ENCODE measurements at regions not wholly inside any gene's neighbourhood (a gene's known extent, or its start where the extent isn't known, plus 50 kb on each side); places are given as distances from the start of the nearest gene placed in this dataset.

GRCh38 chrX:43008356-43008755 lies 230.4 kb upstream of the PPP1R2C start:
- H3K36me3 ChIP-seq (ENCODE audit: control insufficient read depth, insufficient read depth, low read length), result no peaks in the 10 kb centered on the region
- DNase-seq, result no peak
- no peaks in the 10 kb centered on the region for H3K27me3 ChIP-seq (ENCODE audit: control insufficient read depth, insufficient read depth, low read length)
- WGBS (ENCODE audit: insufficient coverage), result no CpG with 5 or more reads among the region's 1 CpG
- H3K9me3 ChIP-seq (replicated peaks; ENCODE audit: control insufficient read depth, low read depth, low read length), result no peaks in the 10 kb centered on the region
- no peak overlapping the region for H3K4me3 ChIP-seq (ENCODE audit: low read length)
- no peaks in the 10 kb centered on the region for H3K4me1 ChIP-seq (ENCODE audit: control insufficient read depth, insufficient read depth, low read length)
- no peak overlapping the region for H3K27ac ChIP-seq (ENCODE audit: low read length)

GRCh38 chrX:43016021-43016420 lies 238.1 kb upstream of the PPP1R2C start:
- H3K4me1 ChIP-seq (ENCODE audit: control insufficient read depth, insufficient read depth, low read length), result no peaks in the 10 kb centered on the region
- H3K9me3 ChIP-seq (replicated peaks; ENCODE audit: control insufficient read depth, low read depth, low read length), result no peaks in the 10 kb centered on the region
- no peaks in the 10 kb centered on the region for H3K36me3 ChIP-seq (ENCODE audit: control insufficient read depth, insufficient read depth, low read length)
- no peak overlapping the region for H3K4me3 ChIP-seq (ENCODE audit: low read length)
- H3K27me3 ChIP-seq (ENCODE audit: control insufficient read depth, insufficient read depth, low read length), result no peaks in the 10 kb centered on the region
- no peak overlapping the region for H3K27ac ChIP-seq (ENCODE audit: low read length)
- DNase-seq, result peak; percentile 35

- Histone ChIP-seq H3K36me3 (ENCODE audit: control insufficient read depth, insufficient read depth, low read length) (no peaks in the 10 kb centered on the region), H3K27me3 (ENCODE audit: control insufficient read depth, insufficient read depth, low read length) (no peaks in the 10 kb centered on the region), H3K27ac (ENCODE audit: low read length) (no peak overlapping the region), H3K4me3 (ENCODE audit: low read length) (no peak overlapping the region), H3K9me3 (replicated peaks; ENCODE audit: control insufficient read depth, low read depth, low read length) (no peaks in the 10 kb centered on the region), H3K4me1 (ENCODE audit: control insufficient read depth, insufficient read depth, low read length) (no peaks in the 10 kb centered on the region)
- 100% methylated on average over 1 of the region's 5 CpGs for WGBS (ENCODE audit: insufficient coverage)
- DNase-seq, result no peak
These were observed 240.1 kb upstream of the PPP1R2C start for GRCh38 chrX:43018031-43018430.

GRCh38 chrX:43019021-43019420 lies 241.1 kb upstream of the PPP1R2C start:
- WGBS (ENCODE audit: insufficient coverage), result no CpG with 5 or more reads among the region's 3 CpGs
- H3K4me1 ChIP-seq (ENCODE audit: control insufficient read depth, insufficient read depth, low read length), result no peaks in the 10 kb centered on the region

DNA sequence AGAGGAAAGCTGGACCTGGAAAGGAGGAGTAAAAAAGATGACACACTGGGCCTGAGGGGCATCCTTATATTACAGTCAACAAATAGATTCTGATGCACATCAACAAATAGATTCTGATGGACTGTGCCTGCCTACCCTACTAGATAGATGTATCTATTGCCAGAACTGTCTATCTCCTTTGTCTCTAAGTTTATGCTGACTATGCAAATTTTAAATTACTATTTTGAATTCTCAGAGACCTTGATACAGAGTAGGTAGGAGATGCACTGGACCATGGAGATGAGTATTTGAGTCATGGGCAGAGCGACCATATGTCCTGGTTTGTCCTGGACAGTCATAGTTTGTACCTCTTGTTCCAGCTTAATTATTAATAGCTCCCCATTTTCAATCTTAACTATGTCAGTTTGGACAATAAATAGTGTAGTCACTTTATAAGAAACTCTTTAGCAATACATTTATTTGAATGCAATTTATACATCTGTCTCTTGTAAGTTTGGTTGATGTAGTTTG lies 247.9 kb upstream of the PPP1R2C start:
- DNase-seq, result no peak
- Histone ChIP-seq H3K27ac (ENCODE audit: low read length) (no peak overlapping the region), H3K4me1 (ENCODE audit: control insufficient read depth, insufficient read depth, low read length) (no peaks in the 10 kb centered on the region), H3K27me3 (ENCODE audit: control insufficient read depth, insufficient read depth, low read length) (no peaks in the 10 kb centered on the region), H3K9me3 (replicated peaks; ENCODE audit: control insufficient read depth, low read depth, low read length) (peaks cover 3% of the 10 kb centered on the region), H3K36me3 (ENCODE audit: control insufficient read depth, insufficient read depth, low read length) (no peaks in the 10 kb centered on the region), H3K4me3 (ENCODE audit: low read length) (no peak overlapping the region)
- no CpG with 5 or more reads among the region's 1 CpG for WGBS (ENCODE audit: insufficient coverage)

More at GRCh38 chrX:43019021-43019420, 241.1 kb upstream of the PPP1R2C start:
- Histone ChIP-seq H3K4me3 (ENCODE audit: low read length) (no peak overlapping the region), H3K27me3 (ENCODE audit: control insufficient read depth, insufficient read depth, low read length) (no peaks in the 10 kb centered on the region), H3K36me3 (ENCODE audit: control insufficient read depth, insufficient read depth, low read length) (no peaks in the 10 kb centered on the region), H3K27ac (ENCODE audit: low read length) (no peak overlapping the region), H3K9me3 (replicated peaks; ENCODE audit: control insufficient read depth, low read depth, low read length) (no peaks in the 10 kb centered on the region)
- DNase-seq, result no peak

- no peaks in the 10 kb centered on the region for H3K4me1 ChIP-seq (ENCODE audit: control insufficient read depth, insufficient read depth, low read length)
- H3K27me3 ChIP-seq (ENCODE audit: control insufficient read depth, insufficient read depth, low read length), result peaks cover 8% of the 10 kb centered on the region
- no peak for DNase-seq
- H3K4me3 ChIP-seq (ENCODE audit: low read length), result no peak overlapping the region
- H3K36me3 ChIP-seq (ENCODE audit: control insufficient read depth, insufficient read depth, low read length), result no peaks in the 10 kb centered on the region
- H3K9me3 ChIP-seq (replicated peaks; ENCODE audit: control insufficient read depth, low read depth, low read length), result no peaks in the 10 kb centered on the region
- H3K27ac ChIP-seq (ENCODE audit: low read length), result no peak overlapping the region
- no CpG with 5 or more reads among the region's 1 CpG for WGBS (ENCODE audit: insufficient coverage)
These were observed 286.1 kb upstream of the PPP1R2C start for GRCh38 chrX:43064096-43064495.

DNA sequence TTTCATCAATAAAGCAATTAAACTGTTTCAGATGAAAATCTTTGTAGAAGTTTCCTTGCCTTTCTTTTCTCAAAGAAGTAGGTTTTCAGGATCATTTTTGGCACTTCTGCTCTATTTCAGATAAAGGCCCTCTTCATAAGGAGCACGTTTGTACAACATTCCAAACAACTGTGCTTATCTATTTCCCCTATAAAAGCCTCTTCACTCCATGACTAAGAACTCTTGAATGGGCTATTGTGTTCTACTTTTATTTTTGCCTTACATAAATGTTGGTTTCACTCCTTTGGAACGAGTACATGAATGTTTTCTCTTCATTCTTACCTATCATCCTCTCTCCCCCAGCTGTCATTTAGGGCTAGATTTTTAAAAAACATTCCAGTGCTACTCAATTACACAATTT lies 288.0 kb upstream of the PPP1R2C start:
- no peak for DNase-seq
- Histone ChIP-seq H3K9me3 (replicated peaks; ENCODE audit: control insufficient read depth, low read depth, low read length) (no peaks in the 10 kb centered on the region), H3K4me3 (ENCODE audit: low read length) (no peak overlapping the region), H3K27me3 (ENCODE audit: control insufficient read depth, insufficient read depth, low read length) (peaks cover 5% of the 10 kb centered on the region), H3K27ac (ENCODE audit: low read length) (no peak overlapping the region), H3K36me3 (ENCODE audit: control insufficient read depth, insufficient read depth, low read length) (no peaks in the 10 kb centered on the region), H3K4me1 (ENCODE audit: control insufficient read depth, insufficient read depth, low read length) (no peaks in the 10 kb centered on the region)
- WGBS (ENCODE audit: insufficient coverage), result no CpG with 5 or more reads among the region's 2 CpGs

DNA sequence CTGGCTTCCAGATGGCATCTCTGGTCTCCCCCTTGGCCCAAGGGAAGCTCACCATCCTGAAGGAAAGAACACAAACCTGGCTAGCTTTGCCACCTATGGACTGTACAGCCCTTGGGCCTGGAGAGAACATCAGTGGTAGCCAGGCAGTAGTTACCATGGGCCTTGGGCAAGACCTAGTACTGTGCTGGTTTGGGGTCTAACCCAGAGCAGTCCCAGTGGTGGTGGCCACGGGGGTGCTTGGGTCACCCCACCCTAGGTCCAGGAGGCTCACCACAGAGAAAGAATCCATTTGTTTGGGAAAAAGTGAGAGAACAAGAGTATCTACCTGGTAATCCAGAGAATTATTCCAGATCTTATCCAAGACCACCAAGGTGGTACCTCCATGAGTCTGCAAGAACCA lies 290.7 kb upstream of the PPP1R2C start:
- H3K4me1 ChIP-seq (ENCODE audit: control insufficient read depth, insufficient read depth, low read length), result no peaks in the 10 kb centered on the region
- peaks cover 7% of the 10 kb centered on the region for H3K27me3 ChIP-seq (ENCODE audit: control insufficient read depth, insufficient read depth, low read length)
- DNase-seq, result no peak
- H3K4me3 ChIP-seq (ENCODE audit: low read length), result no peak overlapping the region
- no peaks in the 10 kb centered on the region for H3K9me3 ChIP-seq (replicated peaks; ENCODE audit: control insufficient read depth, low read depth, low read length)
- H3K27ac ChIP-seq (ENCODE audit: low read length), result no peak overlapping the region
- no peaks in the 10 kb centered on the region for H3K36me3 ChIP-seq (ENCODE audit: control insufficient read depth, insufficient read depth, low read length)
- no CpG with 5 or more reads among the region's 1 CpG for WGBS (ENCODE audit: insufficient coverage)

DNA sequence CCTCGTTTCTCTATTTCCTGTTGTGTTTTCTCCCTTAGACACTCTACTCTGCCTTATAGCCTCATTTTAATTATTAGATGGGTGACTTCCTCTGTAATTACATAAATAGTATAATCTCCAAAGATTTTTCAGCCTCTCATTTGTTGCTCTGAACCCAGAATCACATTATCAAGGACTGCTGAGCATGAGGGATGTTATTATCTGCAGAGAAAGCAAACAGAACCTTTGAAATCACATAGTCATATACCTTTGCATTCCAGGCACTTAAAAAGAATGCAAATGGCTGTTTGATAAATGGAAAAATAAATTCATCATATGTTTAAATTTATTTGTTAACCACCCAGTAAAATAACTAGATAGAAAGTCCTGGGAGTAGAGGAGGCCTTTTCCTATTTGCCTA lies 305.1 kb upstream of the PPP1R2C start:
- Histone ChIP-seq H3K27me3 (ENCODE audit: control insufficient read depth, insufficient read depth, low read length) (peaks cover 7% of the 10 kb centered on the region), H3K4me3 (ENCODE audit: low read length) (no peak overlapping the region), H3K4me1 (ENCODE audit: control insufficient read depth, insufficient read depth, low read length) (no peaks in the 10 kb centered on the region), H3K27ac (ENCODE audit: low read length) (no peak overlapping the region), H3K36me3 (ENCODE audit: control insufficient read depth, insufficient read depth, low read length) (no peaks in the 10 kb centered on the region), H3K9me3 (replicated peaks; ENCODE audit: control insufficient read depth, low read depth, low read length) (peaks cover 5% of the 10 kb centered on the region)
- no peak for DNase-seq
- WGBS (ENCODE audit: insufficient coverage), result no CpG with 5 or more reads among the region's 1 CpG

GRCh38 chrX:43087830-43088229 lies 309.9 kb upstream of the PPP1R2C start:
- Histone ChIP-seq H3K27ac (ENCODE audit: low read length) (no peak overlapping the region), H3K4me3 (ENCODE audit: low read length) (no peak overlapping the region), H3K27me3 (ENCODE audit: control insufficient read depth, insufficient read depth, low read length) (peaks cover 7% of the 10 kb centered on the region), H3K36me3 (ENCODE audit: control insufficient read depth, insufficient read depth, low read length) (no peaks in the 10 kb centered on the region), H3K4me1 (ENCODE audit: control insufficient read depth, insufficient read depth, low read length) (no peaks in the 10 kb centered on the region), H3K9me3 (replicated peaks; ENCODE audit: control insufficient read depth, low read depth, low read length) (peaks cover 5% of the 10 kb centered on the region)
- peak; percentile 65 for DNase-seq

GRCh38 chrX:43096830-43097229 lies 318.9 kb upstream of the PPP1R2C start:
- DNase-seq, result no peak
- WGBS (ENCODE audit: insufficient coverage), result no CpG with 5 or more reads among the region's 2 CpGs

More at GRCh38 chrX:43096830-43097229, 318.9 kb upstream of the PPP1R2C start:
- Histone ChIP-seq H3K27me3 (ENCODE audit: control insufficient read depth, insufficient read depth, low read length) (peaks cover 6% of the 10 kb centered on the region), H3K4me1 (ENCODE audit: control insufficient read depth, insufficient read depth, low read length) (no peaks in the 10 kb centered on the region), H3K27ac (ENCODE audit: low read length) (no peak overlapping the region), H3K4me3 (ENCODE audit: low read length) (no peak overlapping the region), H3K36me3 (ENCODE audit: control insufficient read depth, insufficient read depth, low read length) (no peaks in the 10 kb centered on the region), H3K9me3 (replicated peaks; ENCODE audit: control insufficient read depth, low read depth, low read length) (no peaks in the 10 kb centered on the region)
